SU-DHL-6 (cell line): ENCODE measurements at regions not wholly inside any gene's neighbourhood (a gene's known extent, or its start where the extent isn't known, plus 50 kb on each side); places are given as distances from the start of the nearest gene placed in this dataset.

Experiments used
- CTCF ChIP-seq: fragments of 200-600 bp; sonication (generic); IDR thresholded peaks from one replicate; pipeline ENCODE4 v1.5.1; 2017; ENCODE audit warnings: antibody characterized with exemption, mild to moderate bottlenecking, low read length, moderate library complexity; ENCODE audit not compliant: insufficient read depth, poor library complexity, severe bottlenecking
- EZH2phosphoT487 ChIP-seq: fragments of 200-600 bp; sonication (generic), shearing (Covaris generic); conservative IDR thresholded peaks from 2 replicates; pipeline ENCODE4 v1.6.1; 2018; ENCODE audit warnings: mild to moderate bottlenecking, antibody characterized with exemption, low read length, moderate library complexity, mixed read lengths

GRCh38 chr5:39648085-39648847 lies 223.5 kb upstream of the DAB2 start:
- no peak for TF ChIP-seq CTCF
- TF ChIP-seq EZH2phosphoT487 = no peak
